ENCODE measurements at regions not wholly inside any gene's neighbourhood (a gene's known extent, or its start where the extent isn't known, plus 50 kb on each side); places are given as distances from the start of the nearest gene placed in this dataset.

DNA sequence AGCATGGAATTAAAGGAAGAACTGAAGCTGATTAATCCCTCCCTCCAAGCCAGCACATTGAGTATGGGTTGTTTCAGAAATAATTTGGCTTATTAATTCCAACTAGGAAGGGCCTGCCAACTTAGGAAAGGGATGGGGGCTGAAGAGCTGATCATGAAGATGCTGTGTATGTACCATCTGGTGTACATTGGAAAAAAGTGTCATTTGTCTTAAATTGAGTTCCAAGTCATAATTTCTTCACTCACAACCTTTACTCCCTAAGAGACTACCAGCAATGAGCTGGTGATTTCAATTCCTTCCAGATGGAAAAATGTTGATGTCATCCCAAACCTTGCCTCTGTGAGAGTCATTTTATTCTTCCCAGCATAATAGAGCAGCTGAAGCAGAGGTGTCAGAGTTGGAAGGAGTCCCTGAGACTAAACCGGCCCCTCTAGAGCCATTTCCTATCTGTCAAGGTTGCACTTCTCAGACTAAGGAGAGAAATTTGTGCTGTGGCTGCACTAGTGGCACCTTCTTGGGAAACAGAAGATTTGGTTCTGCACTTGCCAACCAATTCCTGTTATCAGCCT, 79.4 kb downstream of the GTPBP8 start:
- Histone ChIP-seq H3K56ac (ENCODE audit: insufficient read length, low read depth, low read length) (no peak overlapping the region), H2BK12ac (ENCODE audit: insufficient read length, low read depth, low read length) (no peak overlapping the region), H4K5ac (ENCODE audit: insufficient read length, low read depth, low read length) (no peak overlapping the region), H3K23me2 (ENCODE audit: insufficient read length, low read depth, low read length, poor library complexity, severe bottlenecking) (no peaks in the 10 kb centered on the region), H3K4ac (ENCODE audit: low read depth, low read length) (no peak overlapping the region), H2BK120ac (ENCODE audit: low read depth, low read length, poor library complexity, severe bottlenecking) (no peak overlapping the region), H3K79me1 (ENCODE audit: insufficient read depth, low read depth, low read length, poor library complexity, severe bottlenecking) (no peaks in the 10 kb centered on the region), H3T11ph (ENCODE audit: low read length) (no peak overlapping the region), H2BK20ac (ENCODE audit: low read depth, low read length, poor library complexity, severe bottlenecking) (no peak overlapping the region), H4K20me1 (ENCODE audit: control insufficient read depth, insufficient read depth, insufficient read length) (no peaks in the 10 kb centered on the region), H3K9me3 (ENCODE audit: control insufficient read depth, low read depth, low read length) (no peaks in the 10 kb centered on the region), H2AFZ (ENCODE audit: low read length) (no peak overlapping the region), H3K18ac (ENCODE audit: insufficient read length, low read depth, low read length) (no peak overlapping the region), H3K14ac (ENCODE audit: insufficient read depth, low read length) (no peak overlapping the region), H3K27ac (ENCODE audit: insufficient read length, low read depth, low read length) (no peak overlapping the region), H3K27me3 (ENCODE audit: insufficient read depth, low read length) (no peaks in the 10 kb centered on the region), H3K9ac (ENCODE audit: extremely low read depth, insufficient read length, low read length) (no peak overlapping the region), H2BK15ac (ENCODE audit: low read depth, low read length) (no peak overlapping the region), H4K8ac (replicated peaks; ENCODE audit: insufficient read length, low read depth, low read length) (no peak overlapping the region), H2BK5ac (ENCODE audit: insufficient read length, low read length) (no peak overlapping the region), H2AK5ac (ENCODE audit: insufficient read length, low read length) (no peak overlapping the region), H4K91ac (ENCODE audit: insufficient read length, low read depth, low read length) (no peak overlapping the region), H3K79me2 (ENCODE audit: insufficient read depth, low read length) (no peaks in the 10 kb centered on the region), H3K23ac (ENCODE audit: insufficient read length, low read depth, low read length) (no peak overlapping the region), H3K4me1 (ENCODE audit: insufficient read depth, low read length) (no peaks in the 10 kb centered on the region), H3K4me2 (ENCODE audit: insufficient read depth, insufficient read length, low read length) (no peak overlapping the region)
- DNase-seq, result no peak
- Mint-ChIP-seq H3K27ac (no peak overlapping the region), H3K27me3 (ENCODE audit: low read depth) (no peaks in the 10 kb centered on the region), H3K36me3 (ENCODE audit: insufficient read depth in 1 of 3, low read depth in 3 of 3) (peaks cover 0 to 3% (median 0%) of the 10 kb centered on the region in 3 experiments; a peak in 1 of 7 replicates), H3K4me1 (no peaks in the 10 kb centered on the region), H3K9me3 (peaks cover 0 to 3% of the 10 kb centered on the region in 2 experiments; a peak in 1 of 5 replicates), H3K4me3 (no peak overlapping the region)
- WGBS (ENCODE audit: extremely low coverage, insufficient read length, low lambda C conversion rate), result no CpG with 5 or more reads among the region's 1 CpG
- TF ChIP-seq, protein P1, sequence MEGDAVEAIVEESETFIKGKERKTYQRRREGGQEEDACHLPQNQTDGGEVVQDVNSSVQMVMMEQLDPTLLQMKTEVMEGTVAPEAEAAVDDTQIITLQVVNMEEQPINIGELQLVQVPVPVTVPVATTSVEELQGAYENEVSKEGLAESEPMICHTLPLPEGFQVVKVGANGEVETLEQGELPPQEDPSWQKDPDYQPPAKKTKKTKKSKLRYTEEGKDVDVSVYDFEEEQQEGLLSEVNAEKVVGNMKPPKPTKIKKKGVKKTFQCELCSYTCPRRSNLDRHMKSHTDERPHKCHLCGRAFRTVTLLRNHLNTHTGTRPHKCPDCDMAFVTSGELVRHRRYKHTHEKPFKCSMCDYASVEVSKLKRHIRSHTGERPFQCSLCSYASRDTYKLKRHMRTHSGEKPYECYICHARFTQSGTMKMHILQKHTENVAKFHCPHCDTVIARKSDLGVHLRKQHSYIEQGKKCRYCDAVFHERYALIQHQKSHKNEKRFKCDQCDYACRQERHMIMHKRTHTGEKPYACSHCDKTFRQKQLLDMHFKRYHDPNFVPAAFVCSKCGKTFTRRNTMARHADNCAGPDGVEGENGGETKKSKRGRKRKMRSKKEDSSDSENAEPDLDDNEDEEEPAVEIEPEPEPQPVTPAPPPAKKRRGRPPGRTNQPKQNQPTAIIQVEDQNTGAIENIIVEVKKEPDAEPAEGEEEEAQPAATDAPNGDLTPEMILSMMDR (conservative IDR thresholded peaks at IDR 0.05), result no peak
